ENCODE measurements at regions not wholly inside any gene's neighbourhood (a gene's known extent, or its start where the extent isn't known, plus 50 kb on each side); places are given as distances from the start of the nearest gene placed in this dataset.

- TF ChIP-seq CTCF (IDR thresholded peaks at IDR 0.05) (no peak), POLR2AphosphoS5 (IDR thresholded peaks at IDR 0.05; ENCODE audit: insufficient read depth in 1 of 2, low read depth in 1 of 2) (peak in 1 of 2 donors; percentile 58), POLR2A (IDR thresholded peaks at IDR 0.05) (no peak)
Observed at GRCh38 chr12:75712223-75712622, 200.8 kb upstream of the KRR1 start.

All from vagina (tissue), 2 donors.